HG03575 (cell line): ENCODE measurements at regions not wholly inside any gene's neighbourhood (a gene's known extent, or its start where the extent isn't known, plus 50 kb on each side); places are given as distances from the start of the nearest gene placed in this dataset.

Experiments
- ATAC-seq: cut with Tn5 transposase; IDR thresholded peaks from one replicate; pipeline ENCODE4 v1.9.1; 2021; ENCODE audit not compliant: unreplicated experiment, insufficient number of reproducible peaks, low FRiP score; ENCODE audit errors: extremely low read depth

DNA sequence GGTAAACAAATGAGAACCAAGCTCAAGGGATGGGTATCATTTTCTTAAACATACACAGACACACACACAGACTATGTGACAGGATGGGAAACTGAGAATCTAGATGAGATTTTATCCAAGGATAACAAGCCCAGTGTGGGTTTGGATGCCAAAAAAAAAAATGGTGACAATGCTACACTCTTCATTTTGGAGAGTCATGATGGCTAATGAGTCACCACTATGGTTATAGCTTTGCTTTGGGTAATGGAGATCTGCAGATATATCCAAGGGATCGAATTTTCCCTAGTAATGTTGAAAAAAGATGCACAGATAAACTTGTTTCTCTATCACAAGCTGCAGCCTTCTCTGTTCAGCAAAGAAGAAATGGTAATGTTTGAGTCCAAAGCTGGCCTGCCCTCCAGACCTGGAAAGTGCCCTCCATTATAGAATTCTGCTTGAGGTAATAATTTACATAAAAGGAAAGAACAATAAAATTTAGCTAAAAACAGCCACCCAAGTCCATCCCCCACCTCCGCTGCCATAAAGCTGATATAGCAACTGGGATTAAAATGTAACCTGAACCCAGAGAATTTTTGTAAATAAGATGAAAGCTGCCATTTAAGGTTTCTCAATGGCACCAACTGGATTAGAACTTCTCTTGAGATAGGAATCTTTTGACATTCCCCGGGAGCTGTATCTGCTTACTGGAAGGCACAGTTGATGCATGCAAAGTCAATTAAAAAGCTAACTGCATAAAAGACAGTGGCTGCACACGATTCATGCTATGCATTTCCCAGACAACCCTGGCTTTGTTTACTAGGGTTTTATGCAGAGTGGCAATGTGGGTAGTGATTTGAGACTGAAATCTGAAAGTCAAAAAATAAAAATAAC is 395.2 kb upstream of the LYPLAL1 start:
- ATAC-seq, result no peak

DNA sequence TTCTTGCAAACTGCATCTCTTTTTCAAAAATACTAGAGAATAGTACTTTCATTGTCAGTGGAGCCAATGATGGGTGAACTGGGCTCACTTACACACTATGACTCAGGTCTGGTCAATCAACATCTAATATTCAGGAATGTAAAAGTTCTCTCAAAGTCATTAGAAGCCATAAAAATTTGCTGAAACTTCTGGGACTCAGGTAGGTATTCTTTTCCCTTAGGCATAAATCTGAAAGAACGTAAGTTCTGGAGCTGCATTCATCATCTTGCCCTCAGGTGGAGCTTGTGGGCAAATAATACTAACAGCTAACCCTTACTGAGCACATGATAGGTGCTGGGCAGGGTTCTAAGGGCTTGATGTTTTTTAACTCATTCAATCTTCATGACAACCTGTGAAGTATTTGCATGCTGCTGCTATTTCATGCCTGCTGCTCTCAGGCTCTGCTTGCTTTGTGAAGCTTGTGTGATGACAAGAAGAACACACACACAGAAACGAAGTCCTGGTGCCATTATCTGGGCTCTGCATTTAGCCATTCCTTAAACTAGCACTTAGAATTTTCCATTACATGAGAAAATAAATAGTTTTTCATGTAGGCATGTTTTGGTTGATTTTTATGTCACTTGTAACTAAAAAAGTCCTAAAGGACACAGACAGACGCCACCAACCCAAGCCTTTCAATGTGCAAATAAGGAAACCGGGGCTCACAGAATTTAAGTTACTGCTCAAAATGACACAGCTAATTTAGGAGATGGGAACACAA is 394.2 kb upstream of the LYPLAL1 start:
- no peak for ATAC-seq

DNA sequence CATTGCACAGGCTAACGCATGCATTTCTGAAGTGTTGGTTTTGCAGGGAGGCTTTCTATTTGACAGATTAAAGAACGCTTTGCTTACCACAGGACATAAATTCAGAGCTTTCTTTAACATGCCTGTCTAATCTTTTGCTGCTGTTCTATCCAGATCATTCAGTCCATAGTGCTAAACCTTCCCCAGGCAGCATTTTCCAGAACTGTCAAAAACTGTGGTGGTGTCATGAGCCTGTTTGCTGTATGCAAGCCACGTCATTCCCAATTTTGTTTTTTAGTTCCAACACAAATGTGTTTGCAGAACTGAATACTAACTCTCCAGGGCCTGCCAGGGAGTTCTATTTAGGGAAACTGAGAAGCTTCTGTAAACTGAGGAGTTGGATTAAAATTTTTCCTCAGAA is 390.5 kb upstream of the LYPLAL1 start:
- ATAC-seq, result no peak

DNA sequence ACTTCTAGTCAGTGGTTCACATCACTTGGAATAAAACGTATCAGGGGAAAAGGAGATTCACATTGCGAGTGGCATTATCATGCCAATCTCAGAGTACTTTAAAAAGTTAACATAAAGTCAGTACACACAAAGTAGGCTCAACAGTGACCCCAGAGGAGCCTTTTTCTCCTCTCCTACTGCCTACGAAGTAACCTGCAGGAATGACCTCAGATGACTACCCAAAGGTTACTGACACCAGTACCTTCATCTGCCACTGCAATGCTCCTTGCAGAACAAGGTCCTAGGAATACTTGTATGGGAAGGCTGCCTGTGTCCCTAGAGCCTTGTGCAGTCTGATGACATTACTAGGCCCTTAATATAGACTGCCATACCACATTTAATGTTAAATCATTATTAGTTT is 389.8 kb upstream of the LYPLAL1 start:
- no peak for ATAC-seq

DNA sequence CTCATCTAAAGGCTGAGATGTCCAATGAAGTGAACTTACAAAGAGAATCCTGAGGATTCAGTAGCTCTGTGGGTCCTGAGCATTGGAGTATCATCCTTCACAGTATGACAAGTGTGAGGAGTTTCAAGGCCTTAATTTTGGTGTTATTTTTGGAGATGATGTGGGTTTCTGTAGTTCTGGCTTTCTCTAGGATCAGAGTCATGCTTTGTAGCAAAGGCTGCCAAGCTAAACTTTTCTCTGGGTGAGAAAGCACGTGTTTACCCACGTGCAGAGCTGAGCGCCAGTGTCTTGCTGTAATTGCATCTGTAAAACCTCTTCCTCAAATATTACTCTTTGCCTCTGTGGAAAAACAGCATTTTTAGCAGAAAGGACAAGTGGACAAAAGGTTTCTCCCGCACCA is 387.8 kb upstream of the LYPLAL1 start:
- ATAC-seq, result no peak

DNA sequence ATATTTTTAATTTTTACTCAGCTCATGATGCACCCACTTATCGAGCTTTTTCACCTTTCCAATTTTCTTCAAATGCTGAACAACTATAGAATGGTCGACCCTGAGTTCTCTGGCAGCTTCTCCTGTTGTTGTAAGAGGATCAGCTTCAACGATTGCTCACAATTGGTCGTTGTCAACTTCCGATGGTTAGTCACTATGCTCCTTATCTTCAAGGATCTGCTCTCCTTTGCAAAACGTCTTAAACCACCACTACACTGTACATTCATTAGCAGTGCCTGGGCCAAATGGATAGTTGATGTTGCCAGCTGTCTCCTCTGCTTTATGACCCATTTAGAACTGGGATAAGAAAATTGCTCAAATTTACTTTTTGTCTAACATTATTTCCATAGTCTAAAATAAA is 385.9 kb upstream of the LYPLAL1 start:
- ATAC-seq, result no peak

DNA sequence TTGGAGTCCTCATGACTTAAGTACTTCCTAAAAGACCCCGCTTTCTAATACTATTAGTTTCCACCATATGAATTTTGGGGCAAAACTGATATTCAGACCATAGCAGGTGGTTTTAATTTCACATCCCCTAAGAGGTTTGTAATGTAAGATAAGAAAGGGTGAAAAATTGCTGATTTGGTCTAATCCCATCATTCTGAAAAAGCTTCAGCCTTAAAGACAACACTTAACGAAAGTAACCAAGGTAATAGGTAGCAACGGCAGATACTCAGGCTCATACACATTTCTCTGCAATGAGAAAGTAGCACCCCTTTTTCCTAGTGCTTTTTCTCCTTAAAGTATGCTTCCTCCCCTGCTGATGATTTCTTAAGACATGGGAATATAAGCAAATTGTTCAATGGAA is 376.9 kb upstream of the LYPLAL1 start:
- ATAC-seq, result no peak

DNA sequence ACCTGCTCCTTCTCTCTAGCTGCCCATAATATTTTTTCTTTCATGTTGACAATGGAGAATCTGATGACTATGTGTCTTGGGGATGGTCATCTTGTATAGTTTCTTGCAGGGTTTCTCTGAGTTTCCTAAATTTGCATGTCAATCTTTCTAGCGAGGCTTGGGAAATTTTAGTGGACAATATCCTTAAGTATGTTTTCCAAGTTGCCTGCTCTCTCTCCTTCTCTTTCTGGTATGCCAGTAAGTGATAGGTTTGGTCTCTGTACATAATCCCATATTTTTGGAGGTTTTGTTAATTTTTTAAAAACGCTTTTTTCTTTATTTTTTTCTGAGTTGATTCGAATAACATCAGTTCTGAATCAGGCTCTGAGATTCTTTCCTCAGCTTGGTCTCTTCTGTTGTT is 370.9 kb upstream of the LYPLAL1 start:
- ATAC-seq, result no peak

DNA sequence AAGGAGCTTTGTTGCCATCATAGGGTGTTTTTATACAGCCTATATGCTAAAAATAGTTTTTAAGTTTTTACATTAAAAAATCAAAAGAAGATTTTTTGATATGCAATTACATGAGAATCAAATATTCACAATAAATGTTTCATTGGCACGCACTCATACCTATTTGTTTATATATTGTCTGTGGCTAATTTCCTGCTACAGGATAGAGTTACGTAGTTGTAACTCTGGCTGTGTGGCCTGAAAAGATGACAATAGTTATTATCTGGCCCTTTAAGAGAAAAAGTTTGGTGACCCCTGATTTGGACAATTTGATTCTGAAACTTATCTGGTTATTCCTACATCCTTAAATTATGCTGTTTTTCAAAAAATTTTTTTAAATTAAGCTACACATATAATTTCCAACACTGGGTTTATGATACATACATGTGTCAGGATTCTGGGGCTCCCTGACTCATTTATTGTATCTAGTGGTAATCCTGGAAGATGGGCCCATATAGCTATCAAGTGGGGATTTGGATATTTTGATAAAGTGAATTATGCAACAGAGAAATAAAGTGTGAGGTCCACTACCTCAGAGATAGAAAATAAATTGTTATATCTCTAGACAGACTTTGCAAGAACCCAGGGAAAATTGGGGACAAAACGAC is 370.2 kb upstream of the LYPLAL1 start:
- no peak for ATAC-seq

DNA sequence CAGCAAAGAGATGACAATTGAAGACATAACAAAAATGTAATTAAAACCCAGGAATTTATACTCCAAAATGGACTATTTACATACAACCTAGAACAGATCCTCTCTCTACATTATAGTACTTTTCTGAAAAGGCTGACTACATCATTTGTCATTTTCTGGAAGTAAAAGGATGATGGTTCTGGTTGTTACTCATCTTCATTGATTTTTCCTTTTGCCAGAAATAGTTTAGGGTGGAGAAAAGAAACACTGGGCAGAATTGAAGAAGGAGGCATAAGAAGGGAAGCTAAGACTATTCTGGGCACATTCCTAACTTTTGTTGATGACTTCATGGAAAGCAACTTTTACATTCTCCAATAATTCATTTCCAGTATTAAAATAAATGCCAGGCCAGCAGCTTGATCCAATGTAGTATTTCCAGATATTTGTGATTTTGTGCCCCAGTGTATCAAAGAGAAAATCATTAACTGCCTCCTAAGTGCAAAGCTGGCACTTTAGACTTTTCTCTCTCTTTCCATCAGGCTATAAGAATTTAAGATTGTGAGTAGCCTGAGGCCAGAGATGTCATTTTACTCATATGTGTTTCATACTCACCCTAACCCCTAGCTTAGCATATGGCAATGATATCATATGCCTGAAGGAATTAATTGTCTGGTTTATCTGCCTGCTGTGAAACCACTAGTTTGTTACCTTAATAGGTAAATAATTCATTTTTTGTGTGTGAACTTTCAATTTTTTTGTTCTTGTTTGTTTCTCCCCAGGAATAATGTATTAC is 369.5 kb upstream of the LYPLAL1 start:
- ATAC-seq, result no peak

DNA sequence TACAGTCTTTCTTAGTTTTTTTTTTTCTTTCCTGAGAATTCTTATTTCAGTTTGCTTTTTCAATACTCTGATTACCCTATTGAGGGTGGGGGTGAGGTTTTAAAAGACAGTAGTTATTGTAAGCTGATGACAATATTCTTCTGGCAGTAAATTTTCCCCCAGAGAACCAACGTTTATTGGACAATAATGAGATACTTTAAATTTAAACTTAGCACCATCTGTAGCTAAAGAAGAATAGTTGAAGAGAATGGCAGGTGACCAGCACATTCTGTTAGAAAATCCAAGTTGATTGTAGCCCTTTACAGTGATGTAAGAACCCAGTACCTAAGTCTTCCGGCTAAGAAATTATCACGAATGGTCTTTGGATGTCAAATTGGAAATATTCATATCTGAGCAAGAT is 364.6 kb upstream of the LYPLAL1 start:
- ATAC-seq, result no peak

DNA sequence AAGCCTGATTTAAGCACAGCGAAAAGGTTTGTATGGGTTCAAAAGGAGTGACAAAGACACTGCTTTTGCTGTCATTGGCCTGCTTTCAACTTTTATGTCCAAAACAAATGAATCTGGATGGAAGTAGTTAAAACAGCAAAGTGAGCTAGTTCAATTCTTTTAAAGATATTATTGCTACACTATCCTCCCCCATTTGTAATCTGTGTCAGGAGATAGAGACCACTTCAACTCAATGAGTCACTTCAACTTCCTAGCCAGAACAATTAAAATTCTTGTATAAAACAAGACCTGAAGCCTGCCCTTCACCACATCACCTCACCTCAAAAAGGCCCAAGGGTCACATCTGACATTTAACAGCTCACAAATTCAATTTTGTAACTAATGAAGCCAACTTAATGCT is 364.1 kb upstream of the LYPLAL1 start:
- no peak for ATAC-seq

DNA sequence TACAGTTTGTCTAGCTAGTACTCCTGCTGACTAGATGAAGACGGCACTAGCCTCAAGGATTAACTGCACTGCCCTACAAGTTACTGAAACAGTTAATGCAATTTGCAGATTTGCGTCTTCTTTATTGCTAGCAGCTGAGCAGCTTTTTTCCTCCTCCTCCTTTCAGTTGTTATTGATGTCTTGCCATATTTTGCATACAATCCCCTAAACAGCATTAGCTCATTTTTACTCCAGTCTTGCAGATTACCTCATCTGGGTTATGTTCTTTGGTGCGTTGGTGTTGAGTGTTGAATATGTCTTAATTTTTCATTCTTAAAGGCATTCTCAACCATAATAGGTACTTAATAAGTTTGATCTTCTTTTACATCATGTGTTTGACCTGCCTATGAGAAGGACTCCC is 363.4 kb upstream of the LYPLAL1 start:
- no peak for ATAC-seq

DNA sequence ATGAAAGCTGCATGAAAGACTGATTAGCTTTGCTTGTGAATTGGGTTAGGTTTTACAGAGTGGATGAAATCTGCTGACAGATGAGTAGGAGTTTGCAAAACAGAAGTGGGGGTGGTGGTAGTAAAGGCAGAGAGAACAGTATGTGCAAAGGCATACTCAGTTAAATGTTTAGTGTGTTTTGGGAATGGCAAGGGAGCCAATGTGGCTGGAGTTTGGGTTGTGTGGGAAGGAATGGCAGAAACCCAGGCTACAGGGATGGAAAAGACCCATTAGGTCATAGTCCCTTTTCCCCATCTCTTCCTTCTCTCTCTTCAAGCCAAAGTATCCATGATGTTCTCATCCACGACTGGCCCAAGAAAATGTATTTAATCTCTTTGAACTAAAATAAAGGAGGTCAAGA is 362.2 kb upstream of the LYPLAL1 start:
- ATAC-seq, result no peak

DNA sequence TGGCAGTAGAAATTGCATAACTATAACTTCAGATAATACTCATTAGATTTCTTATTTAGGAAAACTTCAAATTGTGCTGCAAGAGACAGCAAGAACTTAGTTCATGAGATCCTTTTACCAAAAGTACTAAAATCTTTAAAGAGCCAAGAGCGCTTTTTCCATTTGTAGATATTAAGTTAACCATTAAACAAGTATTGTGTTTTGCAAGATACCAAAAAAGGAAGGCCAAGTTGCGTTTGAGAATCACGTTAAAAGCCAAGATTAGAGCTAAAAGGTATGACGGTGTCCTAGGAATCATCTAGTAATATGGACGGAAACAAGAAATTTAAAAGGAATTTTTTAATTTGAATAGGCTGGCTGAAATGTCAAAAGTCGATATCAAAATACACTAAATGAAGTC is 361.3 kb upstream of the LYPLAL1 start:
- ATAC-seq, result no peak

DNA sequence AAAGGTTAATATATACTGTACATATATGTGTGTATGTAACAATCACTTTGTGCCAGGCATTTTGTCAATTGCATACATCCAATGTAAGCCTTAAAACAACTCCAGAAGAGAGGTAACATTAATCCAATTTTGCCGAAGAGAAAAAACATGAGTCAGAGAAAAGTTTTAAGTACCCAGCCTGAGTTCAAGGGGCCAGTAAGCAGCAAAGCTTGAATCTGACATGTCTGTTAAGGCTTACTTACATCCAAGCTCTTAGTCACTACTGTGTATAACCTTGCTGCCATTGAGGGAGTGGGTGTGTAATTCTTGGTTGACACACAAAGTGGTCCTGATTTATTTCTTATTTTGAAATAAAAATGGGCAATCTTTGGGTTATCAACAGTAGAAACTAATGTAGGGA is 360.4 kb upstream of the LYPLAL1 start:
- no peak for ATAC-seq

DNA sequence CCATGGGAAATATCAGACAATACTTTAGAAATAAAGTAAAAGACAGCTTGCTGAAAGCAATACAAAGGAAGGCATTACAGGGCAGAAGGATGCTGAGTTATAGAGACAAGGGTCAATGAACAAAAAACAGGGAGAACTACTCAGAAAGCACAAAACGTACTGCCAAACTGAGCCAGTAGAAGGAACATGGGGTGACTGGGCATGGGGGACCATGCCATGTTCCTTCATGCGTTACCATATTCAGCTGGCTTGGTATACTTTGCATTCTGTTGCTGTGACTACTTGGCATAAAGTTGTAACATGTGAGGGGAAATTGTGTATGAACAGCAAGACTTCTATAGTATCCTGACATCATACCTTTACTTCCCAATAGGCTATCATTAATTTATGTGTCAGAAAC is 358.6 kb upstream of the LYPLAL1 start:
- no peak for ATAC-seq

DNA sequence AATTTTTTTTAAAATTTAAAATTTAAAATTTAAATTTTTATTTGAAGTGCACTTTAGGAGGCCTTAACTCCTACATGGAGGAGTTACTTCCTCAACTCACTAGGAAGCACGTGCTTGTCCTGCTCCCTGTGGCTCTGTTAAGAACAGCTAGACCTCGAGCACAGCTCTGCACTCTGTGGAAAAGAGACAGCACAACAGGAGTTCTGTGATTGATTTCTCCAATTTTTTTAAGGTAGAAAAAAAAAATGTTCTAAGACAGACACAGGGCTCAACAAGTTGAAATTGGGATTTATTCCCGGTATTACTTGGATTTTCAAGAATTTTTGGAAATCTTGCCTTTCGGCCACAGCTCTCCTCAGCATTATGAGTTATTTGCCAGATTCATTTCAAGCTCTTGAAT is 356.6 kb upstream of the LYPLAL1 start:
- no peak for ATAC-seq

DNA sequence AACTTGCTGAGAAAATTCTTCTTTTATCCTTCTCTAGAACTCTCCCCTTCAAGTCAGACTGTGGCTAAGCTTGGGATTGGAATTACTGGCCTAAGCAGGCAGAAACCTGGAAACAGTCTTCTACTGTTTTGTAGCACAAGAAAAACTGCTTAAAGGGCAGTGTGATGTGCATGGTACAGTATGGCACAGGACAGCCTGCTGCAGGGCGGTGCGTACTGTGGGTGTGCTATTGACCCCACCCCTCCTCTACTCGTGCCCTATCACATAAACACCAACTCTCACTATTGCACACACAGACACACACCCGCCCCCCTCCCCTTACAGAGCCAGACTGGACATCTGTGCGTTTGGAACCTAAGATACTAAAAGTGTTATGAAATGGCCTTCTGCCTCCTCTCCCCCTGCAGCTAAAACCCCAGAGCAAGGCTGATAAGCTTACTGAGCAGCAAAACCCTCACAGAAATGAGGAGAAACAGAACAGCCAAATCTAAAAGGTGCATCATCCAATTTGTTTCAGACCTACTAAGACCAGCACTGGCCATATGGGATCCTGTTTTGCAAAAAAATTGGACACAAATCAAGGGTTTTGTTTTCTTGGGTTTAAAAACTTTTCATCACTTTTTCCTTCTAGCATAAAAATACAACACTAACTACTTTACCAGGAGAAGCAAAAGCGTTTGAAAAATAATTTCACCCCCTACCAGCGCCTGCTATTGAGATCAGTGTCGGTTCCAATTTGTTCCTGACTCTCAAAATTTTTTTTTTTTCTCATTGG is 355.8 kb upstream of the LYPLAL1 start:
- ATAC-seq, result no peak
